OCI-LY3 (cell line): ENCODE measurements at regions not wholly inside any gene's neighbourhood (a gene's known extent, or its start where the extent isn't known, plus 50 kb on each side); places are given as distances from the start of the nearest gene placed in this dataset.

ENCODE experiments used
- EZH2phosphoT487 ChIP-seq: fragments of 200-600 bp; shearing (Covaris generic); IDR thresholded peaks from 2 replicates; pipeline ENCODE4 v1.6.1; 2018; ENCODE audit warnings: antibody characterized with exemption, mixed run types, low read depth
- TF ChIP-seq, protein P1 (sequence below): fragments of 200-600, 300-600 bp; sonication (generic); IDR thresholded peaks from 2 replicates; pipeline ENCODE4 v1.5.1; 2014; ENCODE audit warnings: antibody characterized with exemption, low read length, low read depth

DNA sequence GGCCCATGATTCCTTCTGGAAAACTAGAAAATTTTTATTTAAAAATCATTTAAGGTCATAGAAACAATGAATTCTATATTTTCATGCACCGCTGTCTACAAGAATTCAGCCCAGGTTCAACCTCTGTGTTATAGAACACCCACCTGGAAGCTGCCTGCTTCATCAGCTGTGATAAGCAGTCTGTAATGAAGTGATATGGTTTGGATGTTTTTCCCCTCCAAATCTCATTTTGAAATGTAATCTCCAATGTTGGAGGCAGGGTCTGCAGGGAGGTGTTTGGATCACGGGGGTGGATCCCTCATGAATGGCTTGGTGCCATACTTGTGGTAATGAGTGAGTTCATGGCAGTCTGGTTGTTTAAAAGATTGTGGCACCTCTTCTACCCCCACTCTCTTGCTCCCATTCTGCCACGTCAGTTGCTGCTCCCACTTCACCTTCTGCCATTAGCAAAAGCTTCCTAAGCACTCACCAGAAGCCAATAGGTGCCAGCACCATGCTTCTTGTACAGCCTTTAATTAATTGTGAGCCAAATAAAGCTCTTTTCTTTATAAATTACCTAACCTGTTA, 55.6 kb downstream of the MRPL32 start:
- TF ChIP-seq, protein P1, sequence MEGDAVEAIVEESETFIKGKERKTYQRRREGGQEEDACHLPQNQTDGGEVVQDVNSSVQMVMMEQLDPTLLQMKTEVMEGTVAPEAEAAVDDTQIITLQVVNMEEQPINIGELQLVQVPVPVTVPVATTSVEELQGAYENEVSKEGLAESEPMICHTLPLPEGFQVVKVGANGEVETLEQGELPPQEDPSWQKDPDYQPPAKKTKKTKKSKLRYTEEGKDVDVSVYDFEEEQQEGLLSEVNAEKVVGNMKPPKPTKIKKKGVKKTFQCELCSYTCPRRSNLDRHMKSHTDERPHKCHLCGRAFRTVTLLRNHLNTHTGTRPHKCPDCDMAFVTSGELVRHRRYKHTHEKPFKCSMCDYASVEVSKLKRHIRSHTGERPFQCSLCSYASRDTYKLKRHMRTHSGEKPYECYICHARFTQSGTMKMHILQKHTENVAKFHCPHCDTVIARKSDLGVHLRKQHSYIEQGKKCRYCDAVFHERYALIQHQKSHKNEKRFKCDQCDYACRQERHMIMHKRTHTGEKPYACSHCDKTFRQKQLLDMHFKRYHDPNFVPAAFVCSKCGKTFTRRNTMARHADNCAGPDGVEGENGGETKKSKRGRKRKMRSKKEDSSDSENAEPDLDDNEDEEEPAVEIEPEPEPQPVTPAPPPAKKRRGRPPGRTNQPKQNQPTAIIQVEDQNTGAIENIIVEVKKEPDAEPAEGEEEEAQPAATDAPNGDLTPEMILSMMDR, result no peak
- TF ChIP-seq EZH2phosphoT487, result no peak
